ENCODE measurements at regions not wholly inside any gene's neighbourhood (a gene's known extent, or its start where the extent isn't known, plus 50 kb on each side); places are given as distances from the start of the nearest gene placed in this dataset.

GRCh38 chr6:163831736-163832135, 417.2 kb downstream of the QKI start:
- TF ChIP-seq, protein P1, sequence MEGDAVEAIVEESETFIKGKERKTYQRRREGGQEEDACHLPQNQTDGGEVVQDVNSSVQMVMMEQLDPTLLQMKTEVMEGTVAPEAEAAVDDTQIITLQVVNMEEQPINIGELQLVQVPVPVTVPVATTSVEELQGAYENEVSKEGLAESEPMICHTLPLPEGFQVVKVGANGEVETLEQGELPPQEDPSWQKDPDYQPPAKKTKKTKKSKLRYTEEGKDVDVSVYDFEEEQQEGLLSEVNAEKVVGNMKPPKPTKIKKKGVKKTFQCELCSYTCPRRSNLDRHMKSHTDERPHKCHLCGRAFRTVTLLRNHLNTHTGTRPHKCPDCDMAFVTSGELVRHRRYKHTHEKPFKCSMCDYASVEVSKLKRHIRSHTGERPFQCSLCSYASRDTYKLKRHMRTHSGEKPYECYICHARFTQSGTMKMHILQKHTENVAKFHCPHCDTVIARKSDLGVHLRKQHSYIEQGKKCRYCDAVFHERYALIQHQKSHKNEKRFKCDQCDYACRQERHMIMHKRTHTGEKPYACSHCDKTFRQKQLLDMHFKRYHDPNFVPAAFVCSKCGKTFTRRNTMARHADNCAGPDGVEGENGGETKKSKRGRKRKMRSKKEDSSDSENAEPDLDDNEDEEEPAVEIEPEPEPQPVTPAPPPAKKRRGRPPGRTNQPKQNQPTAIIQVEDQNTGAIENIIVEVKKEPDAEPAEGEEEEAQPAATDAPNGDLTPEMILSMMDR (optimal IDR thresholded peaks at IDR 0.05 in 1 of 3, IDR thresholded peaks at IDR 0.05 in 1 of 3, conservative IDR thresholded peaks at IDR 0.05 in 1 of 3; ENCODE audit: extremely low read depth in 1 of 3, insufficient read depth in 2 of 3, low read length in 3 of 3) = no peak
- no peak for TF ChIP-seq EZH2 (IDR thresholded peaks at IDR 0.05; ENCODE audit: low read length)

Data from keratinocyte (primary cell).